ENCODE measurements at regions not wholly inside any gene's neighbourhood (a gene's known extent, or its start where the extent isn't known, plus 50 kb on each side); places are given as distances from the start of the nearest gene placed in this dataset.

- TF ChIP-seq CTCF (IDR thresholded peaks at IDR 0.05) (no peak), POLR2AphosphoS5 (IDR thresholded peaks at IDR 0.05; ENCODE audit: insufficient read depth in 1 of 2, low read depth in 1 of 2) (no peak)
Observed at GRCh38 chr2:199569336-199569735, 111.6 kb upstream of the SATB2 start.

All from vagina (tissue), 2 donors.